ENCODE measurements at regions not wholly inside any gene's neighbourhood (a gene's known extent, or its start where the extent isn't known, plus 50 kb on each side); places are given as distances from the start of the nearest gene placed in this dataset.

- intact Hi-C loops (cut with DNase I), result no loop called here
- H3K9me3 ChIP-seq, result no peaks in the 10 kb centered on the region
- no peak overlapping the region for H3K4me3 ChIP-seq
- DNase-seq, result peak in 1 of 4 donors; percentile 49
- H3K27me3 ChIP-seq, result no peaks in the 10 kb centered on the region
- ATAC-seq, result no peak
- no peaks in the 10 kb centered on the region for H3K36me3 ChIP-seq (replicated peaks in 1 of 2; ENCODE audit: insufficient read depth in 1 of 2, low read depth in 2 of 2)
- no peak overlapping the region for H3K27ac ChIP-seq
- peaks cover 12% of the 10 kb centered on the region for H3K4me1 ChIP-seq
- no peak for TF ChIP-seq CTCF (IDR thresholded peaks at IDR 0.05)
- no peak for TF ChIP-seq POLR2A (IDR thresholded peaks at IDR 0.05)
- 15 to 19% methylated on average over 8 of the region's 8 CpGs for WGBS, 2 donors
Measured at GRCh38 chr5:82387001-82387818, 109.1 kb upstream of the RPS23 start.

- TF ChIP-seq POLR2A (IDR thresholded peaks at IDR 0.05), result no peak
- no peak for TF ChIP-seq CTCF (IDR thresholded peaks at IDR 0.05)
- intact Hi-C loops (cut with DNase I), result no loop called here
Measured at GRCh38 chr5:82386576-82386975, 108.4 kb upstream of the RPS23 start.

GRCh38 chr5:82384034-82384750 lies 106.0 kb upstream of the RPS23 start:
- 57 to 63% methylated on average over 6 of the region's 6 CpGs for WGBS, 2 donors
- Histone ChIP-seq H3K27ac (no peak overlapping the region), H3K9me3 (no peaks in the 10 kb centered on the region), H3K27me3 (no peaks in the 10 kb centered on the region), H3K4me1 (peaks cover 12% of the 10 kb centered on the region), H3K4me3 (no peak overlapping the region), H3K36me3 (replicated peaks in 1 of 2; ENCODE audit: insufficient read depth in 1 of 2, low read depth in 2 of 2) (no peaks in the 10 kb centered on the region)
- TF ChIP-seq POLR2A (IDR thresholded peaks at IDR 0.05) (no peak), CTCF (IDR thresholded peaks at IDR 0.05) (no peak)
- ATAC-seq (no peak), DNase-seq (no peak)
- intact Hi-C loops (cut with DNase I), result no loop called here

More at GRCh38 chr5:82386576-82386975, 108.4 kb upstream of the RPS23 start:
- Histone ChIP-seq H3K36me3 (replicated peaks in 1 of 2; ENCODE audit: insufficient read depth in 1 of 2, low read depth in 2 of 2) (no peaks in the 10 kb centered on the region), H3K27ac (no peak overlapping the region), H3K9me3 (no peaks in the 10 kb centered on the region), H3K4me1 (peaks cover 12% of the 10 kb centered on the region), H3K27me3 (no peaks in the 10 kb centered on the region), H3K4me3 (no peak overlapping the region)
- 20 to 22% methylated on average over 2 of the region's 2 CpGs for WGBS, 2 donors
- DNase-seq, result no peak
- no peak for ATAC-seq

GRCh38 chr5:82381591-82381990 lies 103.4 kb upstream of the RPS23 start:
- DNase-seq, result no peak
- Histone ChIP-seq H3K36me3 (replicated peaks in 1 of 2; ENCODE audit: insufficient read depth in 1 of 2, low read depth in 2 of 2) (no peaks in the 10 kb centered on the region), H3K4me3 (no peak overlapping the region), H3K9me3 (no peaks in the 10 kb centered on the region), H3K4me1 (no peaks in the 10 kb centered on the region), H3K27me3 (no peaks in the 10 kb centered on the region), H3K27ac (no peak overlapping the region)
- intact Hi-C loops (cut with DNase I), result no loop called here
- 70 to 98% methylated on average over 1 of the region's 1 CpG for WGBS, 2 donors
- ATAC-seq, result no peak
- TF ChIP-seq CTCF (IDR thresholded peaks at IDR 0.05) (no peak), POLR2A (IDR thresholded peaks at IDR 0.05) (no peak)

Data from body of pancreas (tissue), 4 donors.